Kidney (tissue), 13 donors: ENCODE measurements at regions not wholly inside any gene's neighbourhood (a gene's known extent, or its start where the extent isn't known, plus 50 kb on each side); places are given as distances from the start of the nearest gene placed in this dataset.

Experiments
- DNase-seq, 5 donors: peaks; one replicate each; pipeline ENCODE4 v3.0.0-alpha.2; 2013 to 2020
- FAIRE-seq: peaks from 2 replicates; lab custom pipeline; 2012; peaks lifted over from hg19 to GRCh38; lab: Jason Lieb, UNC
- H3K27ac ChIP-seq, 2 donors: one replicate each; pipeline ENCODE4 v1.7.0; 2013; ENCODE audit warnings: low read depth in 2 of 2, low read length in 2 of 2, inconsistent platforms in 1 of 2
- H3K27me3 ChIP-seq: one replicate; pipeline ENCODE4 v1.7.1; 2013; ENCODE audit warnings: low read length, inconsistent platforms; ENCODE audit not compliant: control insufficient read depth, insufficient read depth
- H3K36me3 ChIP-seq, 3 donors: one replicate each; pipeline versions ENCODE4 v1.7.0 to v1.7.1; 2013; ENCODE audit warnings: low read length in 3 of 3, control low read depth in 1 of 3, inconsistent platforms in 1 of 3; ENCODE audit not compliant: insufficient read depth in 3 of 3, control insufficient read depth in 2 of 3
- H3K4me1 ChIP-seq, 3 donors: one replicate each; pipeline versions ENCODE4 v1.7.0 to v1.7.1; 2013; ENCODE audit warnings: low read length in 3 of 3, inconsistent platforms in 1 of 3, low read depth in 1 of 3; ENCODE audit not compliant: control insufficient read depth in 2 of 3, insufficient read depth in 2 of 3
- H3K4me3 ChIP-seq, 3 donors: one replicate each; pipeline versions ENCODE4 v1.7.0 to v1.8.1; 2013; ENCODE audit warnings: low read length in 3 of 3, control low read depth in 1 of 3, inconsistent platforms in 1 of 3
- H3K9ac ChIP-seq, 3 donors: one replicate each; pipeline versions ENCODE4 v1.7.0 to v1.7.1; 2013; ENCODE audit warnings: low read length in 3 of 3, control low read depth in 1 of 3, inconsistent platforms in 1 of 3
- H3K9me3 ChIP-seq, 3 donors: one replicate each; pipeline versions ENCODE4 v1.7.0 to v1.7.1; 2013; ENCODE audit warnings: low read length in 3 of 3, control low read depth in 1 of 3, inconsistent platforms in 1 of 3; ENCODE audit not compliant: control insufficient read depth in 2 of 3, insufficient read depth in 1 of 3
- CTCF ChIP-seq: IDR thresholded peaks from 3 replicates; pipeline ENCODE4 v1.5.1; 2012; ENCODE audit warnings: mild to moderate bottlenecking, moderate library complexity, borderline replicate concordance; ENCODE audit not compliant: insufficient read depth; ENCODE audit errors: extremely low read depth
- intact Hi-C: fragments of 100-400 bp; cut with DNase I; formaldehyde crosslinking; loops from one replicate; pipeline ENCODE4 v1.11.1; 2022
- donor health status: control.
- donor health status: control.
- donor health status: control.
- donor health status: control.
- donor health status: control.
- donor health status: DM: yes; HTN: yes; CAD: no.
- donor health status: Normal renal cell carcinoma (clear cell type).

- intact Hi-C loops, result no loop called here
- no peak for FAIRE-seq
- no peaks in the 10 kb centered on the region for H3K36me3 ChIP-seq
Measured at GRCh38 chr3:22231061-22231460, 480.1 kb upstream of the ZNF385D start.

GRCh38 chr3:22236490-22237270, 485.7 kb upstream of the ZNF385D start:
- Histone ChIP-seq H3K4me3 (no peak overlapping the region), H3K9me3 (no peaks in the 10 kb centered on the region), H3K4me1 (no peaks in the 10 kb centered on the region), H3K9ac (no peak overlapping the region), H3K27me3 (no peaks in the 10 kb centered on the region), H3K27ac (no peak overlapping the region), H3K36me3 (no peaks in the 10 kb centered on the region)
- FAIRE-seq (no peak), DNase-seq (no peak)
- no peak for TF ChIP-seq CTCF
- intact Hi-C loops, result no loop called here

More at GRCh38 chr3:22231061-22231460, 480.1 kb upstream of the ZNF385D start:
- Histone ChIP-seq H3K4me3 (no peak overlapping the region), H3K9me3 (peaks cover 0 to 9% (median 0%) of the 10 kb centered on the region in 3 donors), H3K4me1 (no peaks in the 10 kb centered on the region), H3K27me3 (no peaks in the 10 kb centered on the region), H3K9ac (no peak overlapping the region), H3K27ac (no peak overlapping the region)
- DNase-seq, result no peak
- no peak for TF ChIP-seq CTCF

DNA sequence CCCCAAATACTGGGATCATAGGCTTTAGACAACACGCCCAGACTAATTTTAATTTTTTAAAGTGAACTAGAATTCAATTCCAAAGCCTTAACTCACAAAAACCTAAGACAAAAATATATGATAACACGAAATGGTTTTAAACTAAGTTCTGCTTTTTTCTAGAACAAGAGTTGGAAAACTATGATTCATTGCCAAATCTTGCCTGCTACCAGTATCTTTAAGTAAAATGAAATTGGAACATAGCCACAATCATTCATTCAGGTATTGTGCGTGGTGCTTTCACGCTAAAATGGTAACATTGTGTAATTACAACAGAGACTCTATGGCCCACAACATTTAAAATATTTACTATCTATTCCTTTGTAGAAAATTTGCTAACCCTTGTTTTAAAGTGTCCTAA, 488.0 kb upstream of the ZNF385D start:
- no peaks in the 10 kb centered on the region for H3K9me3 ChIP-seq
- no peak for TF ChIP-seq CTCF
- no peak overlapping the region for H3K9ac ChIP-seq
- intact Hi-C loops, result no loop called here
- DNase-seq (no peak), FAIRE-seq (no peak)
- H3K4me1 ChIP-seq, result no peaks in the 10 kb centered on the region
- no peak overlapping the region for H3K27ac ChIP-seq
- no peaks in the 10 kb centered on the region for H3K27me3 ChIP-seq
- no peaks in the 10 kb centered on the region for H3K36me3 ChIP-seq
- H3K4me3 ChIP-seq, result no peak overlapping the region
